Mucosa of gallbladder (tissue), 1 donor: ENCODE measurements at regions not wholly inside any gene's neighbourhood (a gene's known extent, or its start where the extent isn't known, plus 50 kb on each side); places are given as distances from the start of the nearest gene placed in this dataset.
"Not testable (repeated sequence)": the region's sequence is repeated elsewhere in the genome, so short reads cannot be mapped to it uniquely, and the experiment has no call there.

ENCODE experiments used
- DNase-seq: peaks from one replicate; pipeline ENCODE4 v3.0.0-alpha.2; 2020; ENCODE audit warnings: low spot score
- donor health status: DM: no; HTN: no; CAD: no.

DNA sequence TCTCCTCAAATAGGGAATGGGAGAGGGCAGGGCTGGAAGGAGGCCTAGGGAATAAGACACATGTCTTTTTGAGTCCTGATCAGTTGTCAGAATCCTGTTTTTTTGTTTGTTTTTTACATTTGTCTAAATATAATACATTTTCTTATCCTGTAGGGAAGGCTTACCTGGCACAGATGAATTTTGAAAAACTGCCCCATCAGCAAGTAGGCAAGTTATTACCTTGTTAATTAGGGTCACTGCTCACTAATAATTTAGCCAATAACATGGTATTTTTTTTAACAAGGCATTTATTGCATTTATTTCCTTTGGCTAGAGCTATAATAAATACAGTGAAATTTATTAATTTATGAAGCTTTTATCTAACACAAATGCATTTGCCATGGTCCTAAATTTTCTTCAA, 423.2 kb upstream of the ONECUT1 start:
- DNase-seq, result no peak

DNA sequence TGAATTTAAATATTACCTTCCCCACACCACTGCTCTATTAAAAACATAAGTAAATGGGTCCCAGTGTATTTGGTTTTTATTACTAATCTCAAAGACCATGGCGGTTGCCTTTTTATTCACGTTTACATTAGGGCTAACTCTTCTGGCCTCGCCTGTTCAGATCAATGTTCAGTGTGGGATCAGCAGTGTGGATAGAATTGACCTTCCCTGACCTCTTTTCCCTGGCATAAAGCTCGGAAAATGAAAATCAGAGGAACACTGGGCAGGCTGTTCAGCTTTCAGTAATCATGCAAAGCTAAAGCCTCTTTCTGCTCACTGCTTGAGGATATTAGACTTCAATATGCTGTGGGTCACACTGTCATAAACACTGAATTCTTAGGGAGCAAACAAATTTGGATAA, 422.6 kb upstream of the ONECUT1 start:
- DNase-seq, result no peak

DNA sequence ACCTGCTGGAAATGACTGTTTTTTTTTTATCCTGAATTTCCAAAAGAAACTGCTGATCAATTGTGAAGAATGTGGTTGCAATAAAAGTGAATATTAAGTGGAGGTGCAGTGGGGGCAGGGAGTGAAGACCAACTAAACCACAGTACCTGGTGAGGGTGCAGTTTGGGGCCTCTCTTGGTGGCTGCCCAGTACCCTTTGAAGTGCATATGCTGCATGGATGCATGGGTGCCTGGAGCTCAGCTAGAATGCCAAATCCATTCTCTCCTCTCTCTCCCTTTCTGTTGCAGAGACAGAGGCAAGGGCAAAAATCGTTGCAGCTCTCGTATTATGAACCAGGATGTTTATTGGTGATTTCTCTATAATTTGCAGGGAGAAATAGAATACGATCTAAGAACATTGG, 420.5 kb upstream of the ONECUT1 start:
- no peak for DNase-seq

- no peak for DNase-seq
Measured at GRCh38 chr15:53209396-53210042, 419.4 kb upstream of the ONECUT1 start.

- DNase-seq, result no peak
Measured at GRCh38 chr15:53208751-53209150, 418.6 kb upstream of the ONECUT1 start.

GRCh38 chr15:53203454-53203853, 413.3 kb upstream of the ONECUT1 start:
- peak; percentile 11 for DNase-seq

GRCh38 chr15:53202876-53203275, 412.7 kb upstream of the ONECUT1 start:
- no peak for DNase-seq

GRCh38 chr15:53197426-53197839, 407.3 kb upstream of the ONECUT1 start:
- DNase-seq, result peak; percentile 77

- DNase-seq, result no peak
Measured at GRCh38 chr15:53196788-53197187, 406.7 kb upstream of the ONECUT1 start.

DNA sequence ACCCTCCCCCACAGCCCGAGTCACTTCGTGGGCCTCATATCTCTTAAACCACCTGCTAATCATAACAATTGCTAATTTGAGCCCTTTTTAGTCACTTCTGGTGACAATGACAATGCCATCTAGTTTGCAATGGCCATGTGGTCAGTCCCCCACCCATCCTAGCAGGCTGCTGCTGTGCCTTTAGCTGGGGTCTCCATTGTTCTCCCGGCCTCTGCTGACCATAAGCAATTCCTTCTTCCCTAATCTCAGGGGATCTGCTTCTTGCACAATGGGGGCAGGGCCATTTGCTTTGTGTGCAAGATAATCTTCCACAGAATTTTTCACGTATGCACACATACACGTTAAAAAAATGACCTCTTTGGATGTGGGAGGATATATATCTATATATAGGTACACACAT, 406.1 kb upstream of the ONECUT1 start:
- no peak for DNase-seq

DNA sequence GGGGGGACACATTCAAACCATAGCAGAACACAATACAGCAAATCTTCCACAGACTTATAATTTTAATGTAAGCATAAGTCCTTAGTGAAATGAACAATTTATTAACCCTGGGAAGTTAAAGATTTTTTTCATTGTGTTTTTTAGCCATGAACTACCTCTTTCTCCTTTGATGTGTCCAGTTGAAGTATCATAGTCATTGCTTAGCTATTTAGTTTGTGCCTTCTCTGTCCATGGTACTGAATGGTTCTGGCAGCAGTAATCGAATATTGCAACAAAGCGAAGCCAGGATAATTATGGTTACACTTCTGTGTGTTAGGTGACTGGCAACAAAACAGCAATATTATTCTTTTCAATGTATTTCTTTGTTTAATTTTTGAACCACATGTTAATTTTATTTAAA, 403.0 kb upstream of the ONECUT1 start:
- no peak for DNase-seq

DNA sequence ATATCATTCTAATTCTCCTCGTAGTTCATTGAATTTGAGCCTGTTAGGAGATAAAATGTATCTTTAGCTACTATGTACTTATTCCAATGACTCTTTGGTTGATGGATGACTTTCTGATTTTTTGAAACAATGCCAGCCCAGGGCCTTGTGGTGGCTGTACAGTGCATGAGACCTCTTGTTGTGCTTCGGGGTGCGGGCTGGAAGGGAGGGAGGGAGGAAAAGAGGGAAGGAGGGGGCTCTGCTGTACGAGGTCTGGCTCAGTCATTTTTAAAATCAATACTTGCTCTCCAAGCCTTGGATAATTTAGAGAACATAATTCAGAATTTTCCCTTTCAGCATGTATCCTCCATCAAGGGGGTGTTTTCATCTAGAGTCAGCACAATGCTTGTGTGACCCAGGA, 399.7 kb upstream of the ONECUT1 start:
- no peak for DNase-seq

DNA sequence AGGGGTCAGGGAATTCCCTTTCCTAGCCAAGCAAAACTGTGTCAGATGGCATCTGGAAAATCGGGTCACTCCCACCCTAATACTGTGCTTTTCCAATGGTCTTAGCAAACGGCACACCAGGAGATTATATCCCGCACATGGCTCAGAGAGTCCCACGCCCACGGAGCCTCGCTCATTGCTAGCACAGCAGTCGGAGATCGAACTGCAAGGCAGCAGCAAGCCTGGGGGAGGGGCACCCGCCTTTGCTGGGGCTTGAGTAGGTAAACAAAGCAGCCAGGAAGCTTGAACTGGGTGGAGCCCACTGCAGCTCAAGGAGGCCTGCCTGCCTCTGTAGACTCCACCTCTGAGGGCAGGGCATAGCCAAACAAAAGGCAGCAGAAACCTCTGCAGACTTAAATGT, 393.3 kb upstream of the ONECUT1 start:
- not testable (repeated sequence) for DNase-seq

DNA sequence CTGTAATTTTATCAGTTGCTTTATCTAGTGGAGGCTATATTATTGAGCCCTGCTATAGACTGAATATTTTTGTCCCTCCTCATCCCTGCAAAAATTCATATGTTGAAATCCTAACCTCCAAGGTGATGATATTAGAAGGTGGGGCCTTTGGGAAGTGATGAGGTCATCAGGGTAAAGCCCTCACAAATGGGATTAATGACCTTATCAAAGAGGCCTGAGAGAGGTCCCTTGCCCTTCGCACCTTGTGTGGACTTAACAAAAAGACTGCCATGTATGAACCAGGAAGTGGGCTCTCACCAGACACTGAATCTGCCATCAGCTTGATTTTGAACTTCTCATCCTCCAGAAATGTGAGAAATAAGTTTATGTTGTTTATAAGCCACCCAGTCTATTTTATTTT, 381.4 kb upstream of the ONECUT1 start:
- no peak for DNase-seq

DNA sequence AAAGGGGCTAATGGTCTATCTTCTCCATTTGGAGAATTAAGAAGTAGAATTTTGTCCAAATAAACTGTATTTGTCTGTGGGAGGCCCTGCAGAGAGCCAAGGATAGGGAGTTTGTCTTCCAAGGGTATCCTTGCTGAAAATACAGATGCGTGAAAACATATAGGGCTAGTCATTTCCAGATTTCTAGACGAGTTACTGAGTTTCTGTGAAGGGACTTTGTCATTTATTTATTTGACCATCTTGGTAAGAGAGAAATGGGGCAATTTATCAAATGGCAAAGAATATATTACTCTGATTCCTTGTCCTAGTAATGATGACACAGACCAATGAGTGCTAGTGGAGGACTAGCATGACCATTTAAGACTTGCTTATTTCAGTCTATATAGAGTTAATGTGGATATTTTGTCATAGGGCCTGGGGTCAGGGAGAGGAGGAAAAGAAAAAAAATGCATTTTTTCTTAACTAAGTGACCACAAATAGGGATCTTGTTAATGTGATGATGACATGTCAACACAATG, 376.6 kb upstream of the ONECUT1 start:
- no peak for DNase-seq

- DNase-seq, result no peak
Measured at GRCh38 chr15:53165988-53166683, 376.0 kb upstream of the ONECUT1 start.

- no peak for DNase-seq
Measured at GRCh38 chr15:53160092-53160704, 370.1 kb upstream of the ONECUT1 start.

DNA sequence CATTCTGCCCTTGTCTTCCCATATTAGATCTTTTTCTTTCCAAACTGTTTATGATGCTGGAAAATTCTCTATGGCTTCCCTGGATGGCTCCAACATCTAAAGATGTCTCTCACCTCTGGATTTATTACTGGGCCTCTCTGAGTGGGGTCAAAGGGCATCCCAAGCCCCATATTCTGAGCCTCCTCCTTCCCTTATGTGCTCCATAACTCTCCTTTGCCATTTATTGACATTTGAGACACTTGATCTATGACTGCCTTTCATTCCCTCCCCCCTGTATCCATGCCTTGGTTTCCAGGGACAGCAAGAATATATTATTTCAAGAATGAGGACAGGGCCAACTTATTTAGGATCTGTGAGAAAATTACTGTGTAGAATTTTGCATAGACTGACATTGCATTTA, 369.3 kb upstream of the ONECUT1 start:
- DNase-seq, result no peak

GRCh38 chr15:53158995-53159394, 368.9 kb upstream of the ONECUT1 start:
- DNase-seq, result no peak

- DNase-seq, result peak; percentile 23
Measured at GRCh38 chr15:53133255-53133850, 343.2 kb upstream of the ONECUT1 start.

DNA sequence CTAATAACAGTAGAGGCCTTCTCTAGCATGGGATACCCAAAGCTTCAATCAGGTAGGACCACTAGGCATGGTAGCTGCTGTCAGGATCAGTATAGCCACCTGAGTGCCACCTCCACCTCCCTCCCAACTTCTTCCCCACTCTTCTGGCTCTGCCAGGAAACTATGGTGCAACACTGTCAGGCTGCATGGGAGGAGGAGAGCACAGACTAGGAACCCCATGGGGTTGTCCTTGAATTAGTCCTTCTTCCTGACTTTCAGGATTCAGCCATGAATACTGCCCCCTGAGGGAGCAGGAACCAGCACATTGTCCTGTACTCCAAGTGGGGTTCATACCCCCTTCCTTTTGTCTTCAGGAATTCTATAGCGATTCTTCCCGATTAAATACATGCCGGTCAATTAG, 340.8 kb upstream of the ONECUT1 start:
- no peak for DNase-seq

DNA sequence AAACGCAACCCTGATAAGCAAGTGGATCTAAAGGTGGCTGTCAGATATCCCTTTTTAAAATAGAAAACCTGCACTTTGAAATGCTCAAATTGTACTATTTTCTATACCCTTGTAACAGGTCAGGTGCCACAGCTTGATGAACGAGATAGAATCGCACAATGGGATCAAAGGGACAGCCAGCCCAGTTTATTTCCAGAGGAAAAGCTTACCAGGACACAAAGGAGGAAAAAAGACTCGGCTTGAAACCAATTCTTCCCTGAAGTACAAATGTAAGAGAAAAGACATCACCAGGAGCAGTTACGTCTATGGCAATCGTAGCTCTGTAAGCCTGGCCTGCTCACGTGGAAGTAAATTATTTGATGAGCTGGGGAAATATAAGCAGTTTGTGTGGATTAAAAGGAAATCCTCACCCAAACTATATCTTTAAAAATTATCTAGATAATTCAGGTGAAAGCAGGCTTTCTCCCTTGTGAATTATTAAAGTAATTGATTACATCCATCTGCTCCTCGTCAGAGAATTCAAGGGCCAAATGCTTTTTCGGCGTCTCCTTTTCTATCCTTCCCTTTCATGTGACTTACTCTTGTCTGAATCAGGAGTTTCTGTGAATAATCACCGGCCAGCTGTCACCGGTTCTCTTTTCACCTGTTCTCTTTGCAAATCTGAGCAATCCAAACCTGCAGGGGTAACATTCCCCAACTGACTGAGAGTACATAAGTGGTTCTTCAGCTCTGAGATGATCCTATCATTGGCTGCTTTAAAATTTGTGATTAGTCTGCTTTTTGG, 339.2 kb upstream of the ONECUT1 start:
- DNase-seq, result no peak
